ENCODE measurements at regions not wholly inside any gene's neighbourhood (a gene's known extent, or its start where the extent isn't known, plus 50 kb on each side); places are given as distances from the start of the nearest gene placed in this dataset.

GRCh38 chr20:56715309-56715708 is 86.2 kb downstream of the TFAP2C start:
- TF ChIP-seq CTCF (IDR thresholded peaks at IDR 0.05; ENCODE audit: low read depth, low read length, poor library complexity, severe bottlenecking) (no peak), EZH2phosphoT487 (IDR thresholded peaks at IDR 0.05; ENCODE audit: borderline replicate concordance, low read length) (no peak)
